ENCODE measurements at regions not wholly inside any gene's neighbourhood (a gene's known extent, or its start where the extent isn't known, plus 50 kb on each side); places are given as distances from the start of the nearest gene placed in this dataset.

GRCh38 chr2:7951001-7951400 is 730.9 kb upstream of the ID2 start:
- TF ChIP-seq POLR2A (IDR thresholded peaks at IDR 0.05) (no peak), EP300 (IDR thresholded peaks at IDR 0.05) (no peak), POLR2AphosphoS5 (IDR thresholded peaks at IDR 0.05) (no peak)
- TF ChIP-seq, protein P1, sequence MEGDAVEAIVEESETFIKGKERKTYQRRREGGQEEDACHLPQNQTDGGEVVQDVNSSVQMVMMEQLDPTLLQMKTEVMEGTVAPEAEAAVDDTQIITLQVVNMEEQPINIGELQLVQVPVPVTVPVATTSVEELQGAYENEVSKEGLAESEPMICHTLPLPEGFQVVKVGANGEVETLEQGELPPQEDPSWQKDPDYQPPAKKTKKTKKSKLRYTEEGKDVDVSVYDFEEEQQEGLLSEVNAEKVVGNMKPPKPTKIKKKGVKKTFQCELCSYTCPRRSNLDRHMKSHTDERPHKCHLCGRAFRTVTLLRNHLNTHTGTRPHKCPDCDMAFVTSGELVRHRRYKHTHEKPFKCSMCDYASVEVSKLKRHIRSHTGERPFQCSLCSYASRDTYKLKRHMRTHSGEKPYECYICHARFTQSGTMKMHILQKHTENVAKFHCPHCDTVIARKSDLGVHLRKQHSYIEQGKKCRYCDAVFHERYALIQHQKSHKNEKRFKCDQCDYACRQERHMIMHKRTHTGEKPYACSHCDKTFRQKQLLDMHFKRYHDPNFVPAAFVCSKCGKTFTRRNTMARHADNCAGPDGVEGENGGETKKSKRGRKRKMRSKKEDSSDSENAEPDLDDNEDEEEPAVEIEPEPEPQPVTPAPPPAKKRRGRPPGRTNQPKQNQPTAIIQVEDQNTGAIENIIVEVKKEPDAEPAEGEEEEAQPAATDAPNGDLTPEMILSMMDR (IDR thresholded peaks at IDR 0.05): no peak
